ENCODE measurements at regions not wholly inside any gene's neighbourhood (a gene's known extent, or its start where the extent isn't known, plus 50 kb on each side); places are given as distances from the start of the nearest gene placed in this dataset.

DNA sequence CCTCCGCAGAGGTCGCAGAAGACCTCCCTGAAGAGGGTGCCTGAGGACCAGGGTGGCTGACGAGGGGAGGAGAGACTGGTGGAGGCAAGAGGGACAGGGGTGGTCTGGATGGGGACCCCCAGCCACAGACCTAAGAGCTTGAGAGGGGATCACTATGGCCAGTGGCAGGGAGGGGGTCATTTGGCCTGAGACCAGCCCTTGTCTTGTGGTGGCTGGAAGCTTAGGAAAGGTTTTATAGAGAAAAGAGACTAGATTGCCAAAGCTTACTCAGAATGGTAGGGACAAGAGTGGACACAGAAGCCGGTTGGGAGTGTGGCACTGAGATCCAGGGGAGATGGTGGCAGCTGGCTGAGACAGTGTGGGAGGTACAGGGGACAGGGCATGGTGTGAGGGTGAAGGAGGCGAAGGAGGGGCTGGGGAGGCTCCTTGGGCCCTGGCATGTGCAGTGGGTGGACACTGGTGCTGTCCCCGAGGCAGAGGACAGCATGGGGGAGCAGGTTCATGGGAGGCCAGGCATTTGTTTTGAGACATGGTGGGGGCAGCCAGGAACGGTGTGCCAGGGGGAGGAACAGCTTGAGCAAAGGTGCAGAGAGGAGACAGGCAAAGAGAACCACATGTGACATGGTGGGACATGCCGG lies 123.0 kb downstream of the C9orf50 start:
- H3K27ac Mint-ChIP-seq (ENCODE audit: unreplicated experiment) = peak overlapping the region; percentile 66
- H3K27me3 Mint-ChIP-seq (ENCODE audit: low read depth) = peaks cover 10% of the 10 kb centered on the region
- no peaks in the 10 kb centered on the region for H3K9me3 Mint-ChIP-seq
- H3K4me1 Mint-ChIP-seq = peaks cover 74% of the 10 kb centered on the region
- H3K36me3 Mint-ChIP-seq (ENCODE audit: low read depth) = no peaks in the 10 kb centered on the region
- H3K4me3 Mint-ChIP-seq = peak overlapping the region; percentile 78
- DNase-seq (ENCODE audit: low read depth, low spot score) = no peak
- TF ChIP-seq, protein P1, sequence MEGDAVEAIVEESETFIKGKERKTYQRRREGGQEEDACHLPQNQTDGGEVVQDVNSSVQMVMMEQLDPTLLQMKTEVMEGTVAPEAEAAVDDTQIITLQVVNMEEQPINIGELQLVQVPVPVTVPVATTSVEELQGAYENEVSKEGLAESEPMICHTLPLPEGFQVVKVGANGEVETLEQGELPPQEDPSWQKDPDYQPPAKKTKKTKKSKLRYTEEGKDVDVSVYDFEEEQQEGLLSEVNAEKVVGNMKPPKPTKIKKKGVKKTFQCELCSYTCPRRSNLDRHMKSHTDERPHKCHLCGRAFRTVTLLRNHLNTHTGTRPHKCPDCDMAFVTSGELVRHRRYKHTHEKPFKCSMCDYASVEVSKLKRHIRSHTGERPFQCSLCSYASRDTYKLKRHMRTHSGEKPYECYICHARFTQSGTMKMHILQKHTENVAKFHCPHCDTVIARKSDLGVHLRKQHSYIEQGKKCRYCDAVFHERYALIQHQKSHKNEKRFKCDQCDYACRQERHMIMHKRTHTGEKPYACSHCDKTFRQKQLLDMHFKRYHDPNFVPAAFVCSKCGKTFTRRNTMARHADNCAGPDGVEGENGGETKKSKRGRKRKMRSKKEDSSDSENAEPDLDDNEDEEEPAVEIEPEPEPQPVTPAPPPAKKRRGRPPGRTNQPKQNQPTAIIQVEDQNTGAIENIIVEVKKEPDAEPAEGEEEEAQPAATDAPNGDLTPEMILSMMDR (conservative IDR thresholded peaks at IDR 0.05) = no peak

DNA sequence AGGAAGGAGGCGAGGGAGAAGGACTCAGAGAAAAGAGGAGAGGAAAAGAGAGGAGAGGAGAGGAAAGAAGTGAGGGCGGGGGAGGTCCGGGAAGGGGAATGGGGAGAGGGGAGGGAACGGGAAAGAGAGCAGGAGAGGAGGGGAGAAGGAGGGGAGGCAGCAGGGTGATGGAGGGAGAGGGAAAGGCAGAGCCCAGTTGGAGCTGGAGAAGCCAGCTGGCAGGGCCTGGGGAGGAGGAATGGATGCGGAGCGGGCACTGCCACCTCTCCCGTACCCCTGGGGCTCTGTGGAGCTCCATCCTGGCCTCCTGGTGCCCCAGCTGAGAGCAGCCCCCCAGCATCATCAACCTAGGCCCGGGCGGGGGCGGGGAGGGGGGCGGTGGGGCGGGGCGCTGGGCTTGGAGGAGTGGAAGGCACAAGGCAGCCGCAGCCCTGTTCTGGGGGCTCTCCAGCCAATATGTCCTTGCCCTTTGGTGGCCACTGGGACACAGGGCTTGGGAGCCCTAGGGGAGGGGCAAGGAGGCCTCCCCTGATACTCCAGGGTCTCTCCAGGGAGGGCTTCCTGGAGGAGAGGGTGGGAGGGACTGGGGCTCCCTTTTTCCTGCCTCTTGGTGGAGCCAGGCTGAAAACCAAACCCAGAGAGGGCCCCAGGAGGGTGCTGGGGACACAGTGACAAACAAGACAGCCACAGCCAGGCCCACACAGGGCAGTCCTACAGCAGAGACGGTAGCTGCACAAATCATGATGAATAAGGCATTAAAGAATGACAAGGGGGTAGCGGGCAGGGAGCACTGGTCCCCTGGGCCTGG lies 123.7 kb downstream of the C9orf50 start:
- no peak for DNase-seq (ENCODE audit: low read depth, low spot score)
- Mint-ChIP-seq H3K27ac (ENCODE audit: unreplicated experiment) (peak overlapping the region; percentile 96), H3K4me1 (peaks cover 74% of the 10 kb centered on the region), H3K9me3 (no peaks in the 10 kb centered on the region), H3K36me3 (ENCODE audit: low read depth) (no peaks in the 10 kb centered on the region), H3K4me3 (peak overlapping the region; percentile 86), H3K27me3 (ENCODE audit: low read depth) (peaks cover 10% of the 10 kb centered on the region)
- TF ChIP-seq, protein P1 (conservative IDR thresholded peaks at IDR 0.05) = no peak

DNA sequence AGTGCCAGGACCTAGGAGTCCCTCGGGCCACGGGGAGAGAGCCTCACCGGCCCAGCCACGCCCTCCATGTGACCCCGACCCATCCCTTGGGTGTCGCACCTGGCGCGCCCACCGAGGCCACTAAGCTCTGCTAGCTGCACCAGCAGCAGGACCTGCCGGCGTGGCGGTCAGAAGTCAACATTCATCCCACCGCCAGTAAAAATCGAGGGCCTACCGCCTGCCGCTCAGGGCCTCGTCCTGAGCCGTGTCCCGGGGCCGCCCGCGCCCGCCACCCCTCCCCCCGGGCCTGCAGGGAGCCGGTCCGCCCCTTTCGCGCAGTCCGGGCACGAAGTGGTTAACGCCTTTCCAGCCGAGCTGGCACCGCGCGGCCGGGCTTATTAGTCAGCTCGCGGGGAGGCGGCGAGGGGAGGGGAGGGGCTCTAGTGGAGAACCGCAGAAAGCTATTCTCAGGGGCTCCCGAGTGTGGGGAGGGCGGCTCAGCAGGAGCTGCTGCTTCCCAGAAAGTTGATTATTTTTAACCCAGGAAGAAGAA lies 124.4 kb downstream of the C9orf50 start:
- TF ChIP-seq, protein P1 (conservative IDR thresholded peaks at IDR 0.05) = no peak
- Mint-ChIP-seq H3K9me3 (no peaks in the 10 kb centered on the region), H3K4me3 (peak overlapping the region; percentile 86), H3K36me3 (ENCODE audit: low read depth) (no peaks in the 10 kb centered on the region), H3K4me1 (peaks cover 73% of the 10 kb centered on the region), H3K27ac (ENCODE audit: unreplicated experiment) (peak overlapping the region; percentile 96), H3K27me3 (ENCODE audit: low read depth) (peaks cover 4% of the 10 kb centered on the region)
- peak; percentile 93 for DNase-seq (ENCODE audit: low read depth, low spot score)

DNA sequence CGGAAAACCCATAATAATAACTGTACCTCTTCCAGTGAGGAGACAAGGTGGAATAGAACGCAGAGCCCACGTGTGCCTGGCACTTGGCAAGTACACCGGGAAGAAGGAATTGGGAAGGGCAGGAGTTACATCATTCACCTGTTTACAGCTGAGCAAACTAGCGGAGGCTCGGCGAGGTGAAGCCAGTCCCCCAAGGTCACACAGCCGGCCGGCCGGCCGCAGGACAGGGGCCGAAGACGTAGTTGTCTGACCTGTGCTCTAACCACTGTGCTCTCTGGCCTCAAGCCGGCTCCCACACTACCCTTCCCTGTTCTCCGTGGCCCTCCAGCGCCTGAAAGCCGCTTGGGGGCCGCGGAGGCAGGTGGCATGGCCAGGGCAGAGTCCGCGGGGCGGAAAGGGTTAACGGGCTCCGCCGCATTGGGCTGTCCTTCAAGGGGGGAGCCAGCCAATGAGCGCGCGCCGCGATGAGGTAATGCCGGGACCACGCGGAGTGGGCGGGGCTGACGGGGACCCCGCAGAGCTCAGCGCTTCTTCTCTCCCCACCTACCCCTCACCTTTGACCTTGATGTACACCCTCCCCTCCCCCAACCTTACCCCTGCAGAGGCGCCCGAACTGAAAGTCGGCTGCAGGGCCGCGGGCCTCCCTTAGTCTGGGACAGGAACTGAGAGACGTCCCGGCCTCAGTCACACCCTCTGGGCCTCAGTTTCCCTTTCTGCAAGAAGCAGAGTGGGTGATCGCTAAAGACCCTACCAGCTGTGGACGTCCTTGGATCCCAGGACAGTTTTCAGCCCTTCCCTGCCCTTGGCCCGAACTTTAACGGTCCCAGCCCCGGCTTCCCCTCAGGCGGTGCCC lies 125.1 kb downstream of the C9orf50 start:
- peak; percentile 94 for DNase-seq (ENCODE audit: low read depth, low spot score)
- H3K27me3 Mint-ChIP-seq (ENCODE audit: low read depth) = no peaks in the 10 kb centered on the region
- TF ChIP-seq, protein P1 (conservative IDR thresholded peaks at IDR 0.05) = no peak
- H3K9me3 Mint-ChIP-seq = no peaks in the 10 kb centered on the region
- H3K36me3 Mint-ChIP-seq (ENCODE audit: low read depth) = no peaks in the 10 kb centered on the region
- H3K4me1 Mint-ChIP-seq = peaks cover 70% of the 10 kb centered on the region
- peak overlapping the region; percentile 66 for H3K27ac Mint-ChIP-seq (ENCODE audit: unreplicated experiment)
- peak overlapping the region; percentile 76 for H3K4me3 Mint-ChIP-seq

DNA sequence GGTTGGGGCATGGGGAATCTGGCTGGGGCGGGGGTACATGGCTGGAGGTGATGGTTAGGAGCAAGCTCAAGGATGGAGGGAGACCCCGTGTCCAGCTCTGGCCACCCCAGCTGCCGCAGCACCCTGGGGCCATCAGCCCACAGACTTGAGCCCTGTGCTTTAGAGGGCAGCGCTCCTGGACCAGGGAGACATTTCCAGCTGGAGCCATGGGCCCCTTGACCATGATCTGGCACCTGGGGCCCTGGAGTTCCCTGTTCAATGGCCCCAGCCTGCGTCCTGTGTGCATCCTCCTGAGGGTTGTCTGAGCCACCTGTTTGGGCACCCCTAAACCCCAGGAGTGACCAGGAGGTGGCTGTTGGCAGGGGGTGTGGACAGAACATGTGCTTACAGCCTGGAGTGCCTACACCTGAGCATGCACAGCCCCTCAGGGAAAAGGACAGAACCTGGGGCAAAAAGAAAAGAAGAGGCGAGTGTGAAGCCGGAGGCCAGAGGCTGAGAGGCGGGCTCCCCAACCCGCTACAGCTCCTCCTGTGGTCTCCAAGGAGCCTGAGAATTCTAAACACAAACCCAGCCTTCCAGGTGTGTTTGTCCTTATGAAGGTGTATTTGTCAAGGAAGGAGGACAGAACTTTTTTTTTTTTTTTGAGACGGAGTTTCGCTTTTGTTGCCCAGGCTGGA lies 126.7 kb downstream of the C9orf50 start:
- H3K27ac Mint-ChIP-seq (ENCODE audit: unreplicated experiment) = no peak overlapping the region
- no peaks in the 10 kb centered on the region for H3K9me3 Mint-ChIP-seq
- H3K36me3 Mint-ChIP-seq (ENCODE audit: low read depth) = no peaks in the 10 kb centered on the region
- peaks cover 65% of the 10 kb centered on the region for H3K4me1 Mint-ChIP-seq
- DNase-seq (ENCODE audit: low read depth, low spot score) = no peak
- no peaks in the 10 kb centered on the region for H3K27me3 Mint-ChIP-seq (ENCODE audit: low read depth)
- no peak overlapping the region for H3K4me3 Mint-ChIP-seq
- TF ChIP-seq, protein P1 (conservative IDR thresholded peaks at IDR 0.05) = no peak
